SK-N-SH (cell line): ENCODE measurements at regions not wholly inside any gene's neighbourhood (a gene's known extent, or its start where the extent isn't known, plus 50 kb on each side); places are given as distances from the start of the nearest gene placed in this dataset.

ENCODE experiments used
- CTCF ChIP-seq: fragments of 200-600 bp; sonication (generic); IDR thresholded peaks from 2 replicates; pipeline ENCODE4 v1.6.1; 2017; ENCODE audit warnings: antibody characterized with exemption, mild to moderate bottlenecking, moderate library complexity
- EP300 ChIP-seq, 2 experiments: IDR thresholded peaks; 2 replicates each; pipeline versions ENCODE4 v1.4.0 to v1.6.1; 2012; ENCODE audit warnings: borderline replicate concordance in 1 of 2, low read depth in 1 of 2, low read length in 1 of 2
- FOSL2 ChIP-seq: IDR thresholded peaks from 2 replicates; pipeline ENCODE4 v1.4.0; 2012; ENCODE audit warnings: low read depth, mild to moderate bottlenecking, moderate library complexity, borderline replicate concordance
- NFIC ChIP-seq: IDR thresholded peaks from 2 replicates; pipeline ENCODE4 v1.4.0; 2012; ENCODE audit warnings: borderline replicate concordance
- NRF1 ChIP-seq: IDR thresholded peaks from 2 replicates; pipeline ENCODE4 v1.6.1; 2012; ENCODE audit warnings: low read depth, mild to moderate bottlenecking, low read length
- POLR2AphosphoS5 ChIP-seq: IDR thresholded peaks from 2 replicates; pipeline ENCODE4 v1.6.1; 2012; ENCODE audit warnings: low read depth, low read length
- RCOR1 ChIP-seq: fragments of 150-350 bp; IDR thresholded peaks from 2 replicates; pipeline ENCODE4 v1.6.1; 2017; ENCODE audit warnings: antibody characterized with exemption, low read length
- REST ChIP-seq: IDR thresholded peaks from 2 replicates; pipeline ENCODE4 v1.6.1; 2012; ENCODE audit warnings: mild to moderate bottlenecking, low read depth, low read length, moderate library complexity
- SIN3A ChIP-seq: IDR thresholded peaks from 2 replicates; pipeline ENCODE4 v1.6.1; 2012; ENCODE audit warnings: low read depth, mild to moderate bottlenecking, low read length, moderate library complexity, borderline replicate concordance
- TAF1 ChIP-seq: IDR thresholded peaks from 2 replicates; pipeline ENCODE4 v1.6.1; 2012; ENCODE audit warnings: low read depth, mild to moderate bottlenecking, low read length, moderate library complexity, borderline replicate concordance
- USF2 ChIP-seq: fragments of 150-350 bp; IDR thresholded peaks from 2 replicates; pipeline ENCODE4 v1.6.1; 2017; ENCODE audit warnings: antibody characterized with exemption, low read length, low read depth, borderline replicate concordance
- YY1 ChIP-seq: IDR thresholded peaks from 2 replicates; pipeline ENCODE4 v1.4.0; 2012; ENCODE audit warnings: low read depth, mild to moderate bottlenecking
- ZBTB33 ChIP-seq: IDR thresholded peaks from 2 replicates; pipeline ENCODE4 v1.4.0; 2012; ENCODE audit warnings: low read depth, borderline replicate concordance

GRCh38 chr4:166308647-166309046 lies 435.6 kb downstream of the TLL1 start:
- TF ChIP-seq NFIC (no peak), TAF1 (no peak), CTCF (no peak), ZBTB33 (no peak), POLR2AphosphoS5 (no peak), NRF1 (no peak), RCOR1 (no peak), SIN3A (no peak), USF2 (no peak), FOSL2 (no peak), EP300 (IDR thresholded peaks at IDR 0.05; ENCODE audit: borderline replicate concordance in 1 of 2, low read depth in 1 of 2, low read length in 1 of 2) (no peak), YY1 (no peak), REST (no peak)
